ENCODE measurements at regions not wholly inside any gene's neighbourhood (a gene's known extent, or its start where the extent isn't known, plus 50 kb on each side); places are given as distances from the start of the nearest gene placed in this dataset.

DNA sequence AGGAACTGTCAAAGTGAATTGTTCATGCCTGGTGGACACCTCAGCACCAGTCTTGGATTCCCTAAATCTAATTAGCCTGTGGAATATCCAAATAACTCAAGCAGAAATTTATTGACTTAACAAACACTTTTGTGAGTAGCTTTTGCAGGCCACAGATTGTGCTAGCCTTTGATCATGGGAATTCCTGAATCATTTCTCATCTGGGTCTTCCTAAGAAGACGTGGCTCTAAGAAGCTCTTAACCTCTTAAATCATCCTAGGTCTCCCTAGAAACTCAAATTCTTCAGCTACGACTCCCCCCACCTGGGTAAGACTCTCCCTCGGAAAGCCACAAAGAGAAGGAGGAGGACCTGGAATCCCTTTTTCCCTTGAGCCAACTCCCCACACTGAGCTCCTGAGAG is 53.8 kb upstream of the PSEN2 start:
- DNase-seq: peak; percentile 76

DNA sequence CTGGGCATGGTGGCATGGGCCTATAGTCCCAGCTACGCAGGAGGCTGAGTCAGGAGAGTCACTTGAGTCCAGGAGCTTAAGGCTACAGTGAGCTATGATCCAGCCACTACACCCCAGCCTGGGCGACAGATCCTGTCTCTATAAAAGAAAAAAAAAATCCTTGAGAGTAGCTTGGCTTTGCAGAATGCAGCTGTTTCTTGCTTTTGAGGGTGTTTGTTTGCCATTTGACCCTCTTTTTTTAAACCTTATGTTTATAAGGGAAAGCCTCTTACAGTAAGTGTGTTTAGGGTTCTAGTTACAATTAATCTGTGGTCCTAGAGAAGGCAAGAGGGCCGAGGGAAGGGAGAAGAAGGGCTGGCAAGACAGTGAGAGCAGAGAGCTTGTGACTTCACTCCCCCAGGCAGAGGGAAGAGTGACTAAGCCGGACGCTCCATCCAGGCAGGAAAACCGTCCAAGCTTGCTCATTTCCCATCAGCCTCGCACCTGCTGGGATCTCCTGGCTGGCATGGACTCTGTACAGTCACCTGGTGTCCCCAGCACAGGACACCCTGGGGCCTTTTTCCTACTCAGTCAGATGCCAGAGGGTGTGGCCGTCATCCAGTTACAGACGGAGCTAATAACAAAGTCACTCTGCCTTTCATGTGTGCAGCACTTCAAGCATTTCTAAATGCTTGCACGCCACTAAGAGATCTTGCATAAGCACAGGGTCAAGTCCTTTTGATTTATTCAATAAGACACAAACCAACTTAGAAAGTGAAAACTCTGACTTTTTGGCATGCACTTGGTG is 55.5 kb upstream of the PSEN2 start:
- peak; percentile 50 for DNase-seq

DNA sequence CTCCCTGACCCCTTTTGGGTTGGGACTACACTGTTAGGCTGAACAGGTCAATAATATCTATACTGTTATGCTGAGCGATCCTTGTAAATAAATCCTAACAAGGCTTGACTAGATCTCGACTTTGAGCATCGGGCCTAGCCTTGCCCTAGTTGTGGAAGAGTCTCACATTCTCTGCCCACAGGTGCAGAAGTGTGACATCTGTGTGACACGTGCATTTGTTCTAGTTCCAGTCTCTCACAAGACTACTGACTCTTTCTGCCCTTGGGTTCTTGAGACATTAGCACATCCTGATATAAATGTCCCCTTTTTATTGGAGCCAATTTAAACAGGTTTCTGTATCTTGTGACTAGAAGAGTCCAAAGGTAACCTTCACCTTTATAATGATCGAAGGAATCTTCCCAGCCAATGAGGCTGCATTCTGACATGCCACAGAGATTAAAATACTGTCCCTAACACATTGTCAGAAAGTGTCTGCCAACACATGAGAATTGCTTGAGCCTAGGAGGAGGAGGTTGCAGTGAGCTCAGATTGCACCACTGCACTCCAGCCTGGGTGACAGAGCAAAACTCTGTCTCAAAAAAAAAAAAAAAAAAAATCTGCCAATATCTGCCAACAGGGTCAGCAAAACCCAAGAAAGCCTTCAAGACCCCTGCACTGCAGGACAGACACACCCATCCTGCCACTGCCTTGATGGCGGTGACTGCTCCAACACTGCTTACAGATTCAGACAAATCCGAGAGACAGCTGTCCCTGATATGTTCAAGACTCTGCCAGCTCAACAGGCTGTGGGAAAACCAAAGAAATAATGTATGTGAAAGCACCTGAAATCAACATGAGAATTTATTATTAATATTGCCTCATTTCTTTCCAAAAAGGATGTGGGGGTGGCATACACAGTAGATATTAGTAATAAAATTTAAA is 56.5 kb upstream of the PSEN2 start:
- DNase-seq: no peak

DNA sequence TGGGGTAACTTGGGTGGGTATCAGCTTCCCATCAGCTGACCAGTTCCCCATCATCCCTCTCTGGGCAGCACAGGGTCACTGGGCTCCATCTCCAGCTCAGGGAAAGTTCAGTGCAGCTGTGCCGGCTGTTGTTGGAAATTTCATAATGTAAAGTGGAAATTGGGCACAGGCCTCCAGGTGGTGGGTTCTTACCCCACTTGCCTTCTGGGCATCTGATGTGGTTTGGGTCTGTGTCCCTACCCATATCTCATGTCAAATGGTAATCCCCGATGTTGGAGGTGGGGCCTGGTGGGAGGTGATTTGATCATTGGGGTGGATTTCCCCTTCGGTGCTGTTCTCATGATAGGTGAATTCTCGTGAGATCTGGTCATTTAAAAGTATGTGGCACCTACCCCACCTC is 59.7 kb upstream of the PSEN2 start:
- no peak for DNase-seq

DNA sequence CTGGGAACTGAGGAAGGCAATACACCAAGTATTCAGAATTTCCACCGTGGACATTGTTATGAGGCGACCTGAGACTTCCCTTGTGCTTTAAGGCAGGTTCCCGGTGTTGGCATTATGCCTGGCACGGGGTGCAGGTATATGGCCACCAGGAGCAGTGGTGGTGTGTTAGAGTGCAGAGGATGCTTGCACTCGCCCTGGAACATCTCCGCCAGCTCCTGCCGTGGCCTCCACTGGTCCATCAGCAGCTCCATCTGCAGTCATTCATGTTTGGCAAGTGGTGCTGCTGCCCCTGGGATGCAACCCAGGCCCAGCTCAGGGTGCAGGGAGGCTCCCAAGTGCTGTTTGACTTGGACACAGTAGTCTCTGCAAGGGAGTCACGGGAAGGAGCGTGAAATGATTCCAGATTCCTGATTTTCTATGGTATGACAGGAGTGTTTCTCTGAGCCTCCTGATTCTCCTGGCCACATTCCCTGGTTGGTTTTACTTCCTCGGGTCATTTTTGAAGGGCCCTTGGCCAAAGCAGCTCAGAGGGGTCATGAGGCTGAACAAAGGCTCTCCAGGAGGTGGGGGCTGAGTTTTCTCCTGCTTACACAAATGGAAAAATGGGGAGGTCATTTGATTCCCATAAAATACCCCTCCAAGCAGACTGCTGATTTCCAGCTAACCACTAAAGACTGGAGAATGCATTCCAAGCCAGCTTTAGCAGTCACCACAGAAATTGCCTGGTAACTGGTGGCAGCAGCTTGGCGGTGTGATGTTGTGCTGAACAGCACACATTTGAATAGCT is 60.4 kb upstream of the PSEN2 start:
- DNase-seq: peak; percentile 20

DNA sequence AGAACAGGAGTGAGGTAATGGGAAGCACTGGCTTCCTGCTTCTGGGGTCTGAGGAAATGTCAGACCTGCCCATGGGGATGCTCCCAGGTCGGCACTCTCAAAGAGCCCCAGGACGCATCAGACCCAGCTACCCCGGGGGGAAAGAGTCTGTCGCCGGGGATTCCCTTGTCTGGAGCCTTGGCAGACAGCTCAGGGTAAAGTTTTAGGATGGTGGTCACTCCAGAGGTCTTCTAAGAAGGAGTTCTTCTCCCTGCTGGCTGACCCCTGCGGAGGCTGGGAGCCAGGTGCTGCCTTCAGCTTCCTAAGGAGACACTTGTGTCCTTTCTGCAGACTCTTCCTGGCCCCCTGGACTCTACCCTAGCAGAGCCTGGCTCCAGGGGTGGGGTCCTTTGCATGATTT is 61.9 kb upstream of the PSEN2 start:
- DNase-seq: no peak

DNA sequence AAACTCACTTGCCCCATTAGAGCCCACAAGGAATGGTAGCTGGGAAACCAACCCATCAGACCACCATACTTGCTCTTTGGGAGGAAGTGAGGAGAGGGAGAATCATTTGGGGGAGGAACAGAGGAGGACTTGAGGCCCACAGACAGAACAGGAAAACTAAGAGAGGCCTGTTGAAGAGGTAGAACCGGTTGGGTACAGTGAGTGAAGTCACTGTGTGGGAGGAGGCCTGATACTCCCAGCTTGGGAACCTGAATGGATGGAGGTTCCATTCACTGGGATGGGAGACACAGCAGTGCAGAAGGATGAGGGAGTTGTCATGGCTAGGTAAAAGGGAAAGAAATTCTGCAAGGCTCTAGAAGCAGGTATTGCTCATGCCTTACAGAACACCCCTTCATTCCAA is 63.4 kb upstream of the PSEN2 start:
- DNase-seq: no peak

DNA sequence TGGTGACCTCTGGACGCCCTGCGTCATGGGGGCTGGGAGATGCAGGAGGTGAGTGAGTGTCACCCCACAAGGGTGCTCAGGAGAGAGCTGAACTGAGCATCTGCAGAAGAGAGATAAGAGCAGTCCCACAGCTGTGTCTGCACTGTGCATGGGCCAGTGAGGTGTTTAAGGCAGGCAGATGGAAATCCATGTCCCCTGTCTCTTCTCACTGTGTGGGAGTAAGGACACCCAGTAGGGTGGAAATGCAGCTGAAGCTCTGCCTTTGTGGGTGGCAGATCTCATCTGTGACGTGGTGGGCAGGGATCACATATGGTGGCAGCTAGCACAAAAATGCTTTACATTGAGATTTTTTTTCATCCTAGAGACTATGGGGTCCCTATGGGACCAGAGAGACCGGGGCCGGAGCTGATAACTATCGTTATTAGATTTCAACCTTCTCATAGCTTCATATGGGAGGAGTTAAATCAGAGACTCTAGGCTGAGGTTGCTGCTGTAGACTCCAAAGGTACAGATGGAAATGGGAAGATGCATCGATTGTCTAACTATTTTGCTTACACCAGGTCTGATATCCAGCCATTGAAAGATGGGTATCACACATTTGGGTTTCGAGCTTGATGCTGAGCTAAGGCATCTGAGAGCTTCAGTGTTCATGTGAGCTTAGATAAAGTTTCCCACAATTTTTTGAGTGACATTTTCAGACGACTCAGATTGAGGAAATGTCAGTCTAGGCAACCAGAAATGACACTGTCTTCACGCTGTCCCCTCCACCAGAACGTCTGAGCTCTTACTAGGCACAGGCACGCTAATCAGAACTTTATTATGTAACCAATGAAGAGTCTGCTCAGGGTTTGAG is 65.3 kb upstream of the PSEN2 start:
- no peak for DNase-seq

DNA sequence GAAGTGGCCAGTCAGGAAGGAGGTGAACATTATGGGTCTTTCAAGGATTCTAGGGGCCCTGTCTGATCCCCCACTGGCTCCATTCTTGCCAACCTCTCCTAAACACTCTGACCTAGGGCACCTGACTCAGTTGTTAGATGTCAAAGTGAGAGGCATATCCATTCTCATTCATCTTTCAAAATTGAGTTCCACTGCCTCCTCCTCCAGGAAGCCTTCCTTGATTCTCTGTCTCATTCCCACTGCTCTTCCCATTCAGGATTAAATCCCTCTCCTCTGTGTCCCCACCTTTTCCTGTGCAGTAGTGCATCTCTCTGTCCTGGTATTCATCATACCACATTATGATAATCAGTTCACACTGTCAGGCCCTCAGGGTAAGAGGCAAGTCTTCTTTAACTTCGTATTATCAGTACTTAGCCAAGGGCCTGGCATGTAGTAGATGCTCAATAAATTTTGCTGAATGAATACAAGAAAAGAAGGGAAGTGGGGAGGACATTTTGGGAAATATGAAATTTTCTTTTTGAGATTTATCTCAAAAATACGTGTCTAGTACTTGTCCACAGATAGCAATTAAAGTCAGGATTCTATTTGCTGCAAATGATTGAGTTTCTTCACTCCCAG is 61.8 kb upstream of the ITPKB start:
- DNase-seq: no peak

DNA sequence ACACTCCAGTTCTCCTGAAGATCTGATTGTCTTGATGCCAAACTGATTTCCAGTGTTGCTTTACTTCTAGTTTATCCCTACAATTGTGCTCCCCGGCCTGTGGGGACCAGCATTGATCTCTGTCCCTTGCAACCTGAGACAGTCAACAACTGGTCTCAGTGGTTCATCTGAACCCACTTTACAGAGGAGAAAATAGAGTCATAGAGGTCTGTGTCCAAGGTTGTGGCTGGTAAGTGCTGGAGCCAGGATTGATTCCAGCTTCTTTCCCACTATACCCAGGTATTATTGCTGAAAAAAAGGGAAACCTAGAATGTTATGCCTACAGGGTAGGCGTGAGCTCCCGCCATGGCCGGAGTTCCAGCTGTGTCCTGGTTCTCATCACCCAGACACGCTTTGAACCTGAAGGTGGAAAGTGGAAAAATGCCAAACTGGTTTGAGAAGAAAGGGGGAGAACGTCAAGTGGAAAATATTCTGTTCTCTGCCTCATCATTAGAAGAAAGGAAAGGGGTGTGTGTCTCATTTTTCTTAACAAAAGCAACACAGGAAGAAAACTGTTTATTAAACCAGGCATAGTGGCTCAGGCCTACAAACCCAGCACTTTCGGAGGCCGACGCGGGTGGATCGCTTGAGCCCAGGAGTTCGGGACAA is 60.7 kb upstream of the ITPKB start:
- DNase-seq: no peak

DNA sequence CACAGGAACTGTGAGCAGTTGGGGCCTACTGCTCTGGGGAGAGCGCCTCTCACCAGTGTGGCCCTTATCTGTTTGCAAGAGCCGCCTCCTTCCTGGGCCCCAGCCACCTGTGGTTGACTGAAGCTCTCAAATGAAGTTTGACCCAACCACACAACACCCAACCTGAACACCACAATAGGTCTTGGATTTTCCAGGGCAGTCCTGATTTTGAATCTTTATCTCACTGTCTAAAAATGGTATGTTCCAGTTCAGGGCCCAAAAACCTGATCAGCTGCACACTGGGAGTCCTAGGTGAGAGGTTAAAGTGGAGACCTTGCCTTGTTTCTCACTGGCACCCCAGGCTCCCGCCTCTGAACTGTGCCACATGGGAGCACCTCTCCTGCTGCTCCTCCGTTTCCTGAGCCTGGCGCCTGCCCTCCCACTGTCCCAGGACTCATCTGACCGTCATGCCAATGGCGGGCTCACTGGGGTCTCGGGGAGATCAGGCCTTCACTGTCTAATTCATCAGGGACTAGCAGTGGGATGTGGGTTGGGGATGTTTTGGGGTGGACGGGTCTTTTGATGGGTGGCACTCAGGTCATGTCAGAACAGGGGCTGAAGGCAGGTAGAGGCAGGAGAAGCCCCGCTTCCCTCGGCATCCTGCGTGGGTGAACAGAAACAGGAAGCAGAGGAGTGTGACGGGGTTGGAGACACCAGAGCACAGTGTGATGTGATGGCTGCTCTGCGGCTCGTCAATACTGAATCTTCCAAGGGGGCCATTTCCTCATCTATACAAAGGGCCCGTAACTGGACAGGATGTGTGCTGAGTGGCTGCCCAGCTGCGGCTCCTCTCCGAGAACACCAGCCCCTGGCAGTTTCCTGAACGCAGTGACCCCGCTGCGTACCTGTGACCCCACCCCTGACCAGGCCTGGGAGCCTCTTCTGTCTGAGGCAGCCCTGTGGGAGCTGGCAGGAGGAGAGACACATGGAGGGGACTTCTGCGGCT is 59.6 kb upstream of the ITPKB start:
- no peak for DNase-seq

DNA sequence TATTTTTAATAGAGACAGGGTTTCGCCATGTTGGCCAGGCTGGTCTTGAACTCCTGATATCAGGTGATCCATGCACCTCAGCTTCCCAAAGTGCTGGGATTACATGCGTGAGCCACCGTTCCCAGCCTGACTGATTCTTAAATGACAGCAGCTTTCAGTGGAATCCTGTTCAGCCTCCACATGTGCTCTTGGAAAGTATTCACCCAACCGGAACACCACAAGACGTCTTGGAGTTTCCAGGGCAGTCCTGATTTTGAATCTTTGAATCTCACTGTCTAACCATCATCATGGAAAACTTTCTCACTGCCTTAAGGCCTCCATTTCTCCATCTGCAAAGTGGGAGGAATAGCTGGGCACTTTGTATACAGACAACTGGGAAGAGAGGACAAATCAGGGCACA is 58.1 kb upstream of the ITPKB start:
- no peak for DNase-seq

DNA sequence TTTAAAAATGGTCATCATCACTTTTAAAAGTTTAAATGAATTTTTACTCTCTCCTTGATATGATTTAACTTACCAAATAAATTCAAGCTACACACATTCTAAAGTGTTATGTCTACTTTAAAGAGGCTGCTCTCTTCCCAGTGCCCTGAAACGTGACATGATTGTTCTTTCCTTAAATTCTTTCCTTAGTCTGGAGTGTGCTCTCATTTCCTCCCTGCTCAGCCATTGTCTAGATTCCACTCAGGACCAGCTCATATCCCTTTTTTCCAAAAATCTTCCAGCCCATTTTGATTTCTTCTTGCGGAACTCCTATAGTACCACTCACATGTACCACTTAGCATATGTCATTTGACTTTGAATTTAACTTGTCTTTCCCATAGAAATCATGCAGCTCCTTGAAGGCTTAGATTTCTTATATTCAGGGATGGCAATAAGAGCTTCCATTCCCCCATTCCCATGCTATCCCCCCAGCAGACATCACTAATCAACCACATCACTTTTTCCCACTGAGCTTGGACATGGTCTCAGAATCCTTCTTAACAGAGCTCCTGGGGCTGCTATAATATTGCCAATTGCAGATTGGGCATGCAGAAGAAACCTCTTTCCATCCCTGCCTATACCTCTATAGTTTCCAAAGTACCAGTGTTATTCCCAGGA is 54.7 kb upstream of the ITPKB start:
- DNase-seq: no peak

DNA sequence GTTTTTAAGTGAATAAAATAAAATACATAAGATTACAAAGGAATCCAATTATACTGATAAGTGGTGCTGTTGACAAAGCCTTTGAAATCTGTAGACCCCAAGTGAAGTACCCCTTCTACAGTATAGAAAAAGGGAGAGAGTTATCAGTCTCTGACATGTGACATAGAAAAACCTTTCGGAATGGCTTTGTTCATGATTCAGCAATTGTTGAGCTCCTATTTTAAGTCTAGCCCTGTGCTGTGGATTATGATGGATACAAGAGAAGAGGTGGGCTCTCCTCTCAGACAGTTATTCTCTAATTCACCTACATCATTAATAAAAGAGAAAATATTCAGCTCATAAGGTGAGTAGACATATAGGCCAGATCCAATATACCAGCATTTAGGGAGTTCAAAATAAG is 53.3 kb upstream of the ITPKB start:
- DNase-seq: no peak

DNA sequence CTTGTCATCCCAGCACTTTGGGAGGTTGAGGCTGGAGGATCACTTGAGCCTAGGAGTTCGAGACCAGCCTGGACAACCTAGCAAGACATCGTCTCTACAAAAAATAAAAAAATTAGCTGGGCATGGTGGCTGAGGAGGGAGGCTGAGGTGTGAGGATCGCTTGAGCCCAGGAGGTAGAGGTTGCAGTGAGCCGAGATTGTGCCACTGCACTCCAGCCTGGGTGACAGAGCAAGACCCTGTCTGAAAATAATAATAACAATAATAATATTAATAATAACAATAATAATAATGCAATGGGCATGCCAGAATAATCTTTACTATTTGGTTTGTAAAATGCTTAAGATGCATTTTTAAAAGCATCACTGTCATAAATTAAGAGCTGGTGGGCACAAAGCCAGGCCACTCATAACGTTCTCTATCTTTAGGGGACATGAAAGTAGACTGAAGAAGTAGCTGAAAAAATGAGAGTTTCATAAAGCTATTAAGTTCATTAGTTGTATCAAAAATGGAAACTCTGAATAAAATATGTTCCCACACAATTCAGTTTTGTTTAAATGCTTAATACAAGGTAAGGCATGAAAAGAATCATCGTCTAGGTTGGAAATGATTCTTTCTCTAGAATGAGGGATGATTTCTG is 51.6 kb upstream of the ITPKB start:
- DNase-seq: no peak

DNA sequence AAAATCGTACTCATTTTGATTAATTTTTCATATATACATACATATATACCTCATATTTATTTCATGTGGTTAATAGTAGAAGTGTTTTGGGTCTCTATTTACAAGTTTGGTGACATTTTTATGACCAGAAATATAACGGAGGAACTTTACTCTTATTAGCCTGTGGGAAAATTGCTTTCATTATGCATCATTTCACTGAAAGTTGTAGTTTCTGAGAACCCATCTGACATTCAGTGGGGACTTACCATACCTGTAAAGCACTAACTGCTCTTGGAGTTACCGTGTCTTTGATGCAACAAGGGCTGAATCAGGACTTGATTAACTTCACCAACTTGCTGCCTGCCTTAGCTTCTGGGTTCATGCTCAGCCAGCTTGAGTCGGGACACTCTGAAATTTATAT is 49.9 kb upstream of the ITPKB start:
- DNase-seq: no peak
